Endothelial cell of umbilical vein (primary cell): ENCODE measurements at regions not wholly inside any gene's neighbourhood (a gene's known extent, or its start where the extent isn't known, plus 50 kb on each side); places are given as distances from the start of the nearest gene placed in this dataset.

Source experiments
- CTCF ChIP-seq, 2 donors: IDR thresholded peaks; 1 replicate in 1 of 2; 2 replicates in 1 of 2; pipeline ENCODE4 v1.5.1; 2011; ENCODE audit warnings: low read length in 2 of 2, mild to moderate bottlenecking in 2 of 2, moderate library complexity in 2 of 2, control low read depth in 1 of 2, inconsistent platforms in 1 of 2, low read depth in 1 of 2; ENCODE audit not compliant: insufficient read depth in 1 of 2; ENCODE audit errors: extremely low read depth in 1 of 2
- POLR2AphosphoS5 ChIP-seq: IDR thresholded peaks from 2 replicates; pipeline ENCODE4 v1.6.1; 2012; ENCODE audit warnings: low read depth, mild to moderate bottlenecking, control low read depth, low read length, moderate library complexity; ENCODE audit not compliant: insufficient read depth

- no peak for TF ChIP-seq CTCF (IDR thresholded peaks at IDR 0.05; ENCODE audit: extremely low read depth in 1 of 2, insufficient read depth in 1 of 2, low read depth in 1 of 2, low read length in 2 of 2)
- no peak for TF ChIP-seq POLR2AphosphoS5
These were observed 178.0 kb downstream of the IPMK start for GRCh38 chr10:58089739-58090138.
